Smooth muscle cell (in vitro differentiated cells): ENCODE measurements at regions not wholly inside any gene's neighbourhood (a gene's known extent, or its start where the extent isn't known, plus 50 kb on each side); places are given as distances from the start of the nearest gene placed in this dataset.
A peak's percentile ranks its signal among the peaks of the same experiment; 100 is the strongest.

Experiments
- DNase-seq: peaks from one replicate; lab custom pipeline; 2025; ENCODE audit not compliant: unreplicated experiment; lab: John Stamatoyannopoulos, UW
- H2AFZ ChIP-seq: fragments of 200-600 bp; sonication (generic); 2 replicates; pipeline ENCODE4 v1.6.0; 2016; ENCODE audit warnings: antibody characterized with exemption, low read depth, mild to moderate bottlenecking
- H3F3A ChIP-seq: fragments of 200-600 bp; sonication (generic); 2 replicates; pipeline ENCODE4 v1.6.0; 2017; ENCODE audit warnings: antibody characterized with exemption, low read depth
- H3K27ac ChIP-seq: fragments of 200-600 bp; sonication (generic); 2 replicates; pipeline ENCODE4 v1.5.1; 2016; ENCODE audit warnings: low read depth, mild to moderate bottlenecking
- H3K27me3 ChIP-seq: fragments of 200-600 bp; sonication (generic); 2 replicates; pipeline ENCODE4 v1.6.1; 2016; ENCODE audit warnings: low read depth, mild to moderate bottlenecking
- H3K36me3 ChIP-seq: fragments of 200-600 bp; sonication (generic); 2 replicates; pipeline ENCODE4 v1.5.1; 2016; ENCODE audit warnings: low read depth
- H3K4me1 ChIP-seq: fragments of 200-600 bp; sonication (generic); 2 replicates; pipeline ENCODE4 v1.5.1; 2016; ENCODE audit warnings: low read depth
- H3K4me2 ChIP-seq: fragments of 200-600 bp; sonication (generic); 2 replicates; pipeline ENCODE4 v1.6.0; 2016; ENCODE audit warnings: mild to moderate bottlenecking
- H3K4me3 ChIP-seq: fragments of 200-600 bp; sonication (generic); 2 replicates; pipeline ENCODE4 v1.5.1; 2016; ENCODE audit warnings: mild to moderate bottlenecking
- H3K79me2 ChIP-seq: fragments of 200-600 bp; sonication (generic); 2 replicates; pipeline ENCODE4 v1.6.0; 2016; ENCODE audit warnings: low read depth, mild to moderate bottlenecking
- H3K9ac ChIP-seq: fragments of 200-600 bp; sonication (generic); 2 replicates; pipeline ENCODE4 v1.6.0; 2016; ENCODE audit warnings: low read depth
- H3K9me3 ChIP-seq: fragments of 200-600 bp; sonication (generic); replicated peaks from 2 replicates; pipeline ENCODE4 v1.5.1; 2016; ENCODE audit warnings: low read depth
- H4K20me1 ChIP-seq: fragments of 200-600 bp; sonication (generic); 2 replicates; pipeline ENCODE4 v1.6.0; 2016; ENCODE audit warnings: low read depth
- CTCF ChIP-seq: fragments of 200-600 bp; sonication (generic); IDR thresholded peaks from 2 replicates; pipeline ENCODE4 v1.5.1; 2017; ENCODE audit warnings: borderline replicate concordance, mild to moderate bottlenecking, antibody characterized with exemption; ENCODE audit not compliant: insufficient read depth, poor library complexity, severe bottlenecking
- WGBS: methylation state at CpG from one replicate; pipeline ENCODE4 v1.1.7; 2016; ENCODE audit warnings: low lambda C conversion rate; 5-methylcytosine and 5-hydroxymethylcytosine counted together

GRCh38 chr2:122366969-122367645 lies 611.7 kb downstream of the TSN start:
- H3K9me3 ChIP-seq = no peaks in the 10 kb centered on the region
- H2AFZ ChIP-seq = no peak overlapping the region
- no peaks in the 10 kb centered on the region for H4K20me1 ChIP-seq
- no peaks in the 10 kb centered on the region for H3K36me3 ChIP-seq
- no peaks in the 10 kb centered on the region for H3K4me1 ChIP-seq
- H3K79me2 ChIP-seq = no peaks in the 10 kb centered on the region
- no peak overlapping the region for H3K9ac ChIP-seq
- H3K27ac ChIP-seq = no peak overlapping the region
- TF ChIP-seq CTCF = no peak
- DNase-seq = no peak
- WGBS = 75% methylated on average over 7 of the region's 7 CpGs
- no peaks in the 10 kb centered on the region for H3K27me3 ChIP-seq
- no peak overlapping the region for H3K4me2 ChIP-seq
- no peaks in the 10 kb centered on the region for H3F3A ChIP-seq
- no peak overlapping the region for H3K4me3 ChIP-seq

GRCh38 chr2:122367646-122368010 lies 612.2 kb downstream of the TSN start:
- Histone ChIP-seq H3F3A (no peaks in the 10 kb centered on the region), H3K4me2 (no peak overlapping the region), H3K27me3 (no peaks in the 10 kb centered on the region), H3K4me1 (no peaks in the 10 kb centered on the region), H3K9ac (no peak overlapping the region), H3K27ac (no peak overlapping the region), H3K36me3 (no peaks in the 10 kb centered on the region), H2AFZ (no peak overlapping the region), H3K4me3 (no peak overlapping the region), H3K79me2 (no peaks in the 10 kb centered on the region), H4K20me1 (no peaks in the 10 kb centered on the region), H3K9me3 (no peaks in the 10 kb centered on the region)
- WGBS = 84% methylated on average over 2 of the region's 2 CpGs
- no peak for TF ChIP-seq CTCF
- DNase-seq = no peak

GRCh38 chr2:122368576-122369243 lies 613.3 kb downstream of the TSN start:
- DNase-seq = no peak
- H3K36me3 ChIP-seq = no peaks in the 10 kb centered on the region
- no peaks in the 10 kb centered on the region for H3K27me3 ChIP-seq
- no peaks in the 10 kb centered on the region for H3K79me2 ChIP-seq
- no peak overlapping the region for H2AFZ ChIP-seq
- no peak overlapping the region for H3K4me3 ChIP-seq
- H3K4me2 ChIP-seq = no peak overlapping the region
- H3F3A ChIP-seq = no peaks in the 10 kb centered on the region
- H3K4me1 ChIP-seq = no peaks in the 10 kb centered on the region
- TF ChIP-seq CTCF = peak; percentile 7
- no peak overlapping the region for H3K27ac ChIP-seq
- H3K9ac ChIP-seq = no peak overlapping the region
- no peaks in the 10 kb centered on the region for H4K20me1 ChIP-seq
- no peaks in the 10 kb centered on the region for H3K9me3 ChIP-seq
- 54% methylated on average over 1 of the region's 1 CpG for WGBS

GRCh38 chr2:122378521-122378920 lies 623.1 kb downstream of the TSN start:
- Histone ChIP-seq H3K79me2 (no peaks in the 10 kb centered on the region), H3K4me1 (no peaks in the 10 kb centered on the region), H4K20me1 (no peaks in the 10 kb centered on the region), H3K27ac (no peak overlapping the region), H3K9ac (no peak overlapping the region), H3K27me3 (no peaks in the 10 kb centered on the region), H2AFZ (no peak overlapping the region), H3K36me3 (no peaks in the 10 kb centered on the region), H3K9me3 (no peaks in the 10 kb centered on the region), H3K4me3 (no peak overlapping the region), H3F3A (no peaks in the 10 kb centered on the region), H3K4me2 (no peak overlapping the region)
- WGBS = 90% methylated on average over 1 of the region's 1 CpG
- DNase-seq = no peak
- TF ChIP-seq CTCF = no peak
